Progenitor cell of endocrine pancreas (in vitro differentiated cells): ENCODE measurements at regions not wholly inside any gene's neighbourhood (a gene's known extent, or its start where the extent isn't known, plus 50 kb on each side); places are given as distances from the start of the nearest gene placed in this dataset.

Experiments used
- DNase-seq: peaks from one replicate; pipeline ENCODE4 v3.0.0; 2021; ENCODE audit warnings: low spot score; ENCODE audit not compliant: unreplicated experiment
- H3K27ac Mint-ChIP-seq: 2 replicates; pipeline ENCODE4 v1.8.0; 2021; ENCODE audit warnings: mild to moderate bottlenecking, moderate library complexity, mixed read lengths
- H3K27me3 Mint-ChIP-seq: 2 replicates; pipeline ENCODE4 v1.8.0; 2021; ENCODE audit warnings: mixed read lengths
- H3K36me3 Mint-ChIP-seq: 2 replicates; pipeline ENCODE4 v1.8.0; 2022; ENCODE audit warnings: mixed read lengths; ENCODE audit not compliant: insufficient read depth
- H3K4me1 Mint-ChIP-seq: 2 replicates; pipeline ENCODE4 v1.8.0; 2021; ENCODE audit warnings: low read depth, mixed read lengths
- H3K4me3 Mint-ChIP-seq: 2 replicates; pipeline ENCODE4 v1.8.0; 2021; ENCODE audit warnings: low read depth, mild to moderate bottlenecking, moderate library complexity, mixed read lengths
- H3K9me3 Mint-ChIP-seq: 2 replicates; pipeline ENCODE4 v1.8.0; 2021; ENCODE audit warnings: low read depth, mixed read lengths
- CTCF ChIP-seq: fragments of 200-600 bp; sonication (generic); IDR thresholded peaks from one replicate; pipeline ENCODE4 v1.5.0; 2021; ENCODE audit warnings: antibody characterized with exemption, mild to moderate bottlenecking; ENCODE audit not compliant: unreplicated experiment

- H3K36me3 Mint-ChIP-seq = no peaks in the 10 kb centered on the region
- TF ChIP-seq CTCF = no peak
- no peaks in the 10 kb centered on the region for H3K9me3 Mint-ChIP-seq
- H3K4me1 Mint-ChIP-seq = no peaks in the 10 kb centered on the region
- H3K4me3 Mint-ChIP-seq = no peak overlapping the region
- DNase-seq = no peak
- peaks cover 41% of the 10 kb centered on the region for H3K27me3 Mint-ChIP-seq
- no peak overlapping the region for H3K27ac Mint-ChIP-seq
These were observed 257.3 kb downstream of the RBFOX3 start for GRCh38 chr17:79353548-79353947.

- H3K27ac Mint-ChIP-seq = no peak overlapping the region
- no peak for DNase-seq
- H3K27me3 Mint-ChIP-seq = peaks cover 44% of the 10 kb centered on the region
- TF ChIP-seq CTCF = no peak
- H3K4me1 Mint-ChIP-seq = no peaks in the 10 kb centered on the region
- no peaks in the 10 kb centered on the region for H3K9me3 Mint-ChIP-seq
- H3K4me3 Mint-ChIP-seq = no peak overlapping the region
- H3K36me3 Mint-ChIP-seq = no peaks in the 10 kb centered on the region
These were observed 257.8 kb downstream of the RBFOX3 start for GRCh38 chr17:79353016-79353415.

GRCh38 chr17:79350533-79350932, 260.3 kb downstream of the RBFOX3 start:
- no peak overlapping the region for H3K4me3 Mint-ChIP-seq
- no peak for TF ChIP-seq CTCF
- peaks cover 2% of the 10 kb centered on the region for H3K9me3 Mint-ChIP-seq
- H3K27ac Mint-ChIP-seq = no peak overlapping the region
- no peak for DNase-seq
- H3K4me1 Mint-ChIP-seq = no peaks in the 10 kb centered on the region
- no peaks in the 10 kb centered on the region for H3K36me3 Mint-ChIP-seq
- peaks cover 53% of the 10 kb centered on the region for H3K27me3 Mint-ChIP-seq

- DNase-seq = no peak
- no peak overlapping the region for H3K27ac Mint-ChIP-seq
- H3K36me3 Mint-ChIP-seq = no peaks in the 10 kb centered on the region
- peaks cover 8% of the 10 kb centered on the region for H3K9me3 Mint-ChIP-seq
- H3K4me1 Mint-ChIP-seq = no peaks in the 10 kb centered on the region
- peaks cover 54% of the 10 kb centered on the region for H3K27me3 Mint-ChIP-seq
- TF ChIP-seq CTCF = no peak
- no peak overlapping the region for H3K4me3 Mint-ChIP-seq
These were observed 261.1 kb downstream of the RBFOX3 start for GRCh38 chr17:79349506-79350400.

- H3K4me3 Mint-ChIP-seq = no peak overlapping the region
- H3K4me1 Mint-ChIP-seq = no peaks in the 10 kb centered on the region
- no peak overlapping the region for H3K27ac Mint-ChIP-seq
- no peak for DNase-seq
- H3K27me3 Mint-ChIP-seq = peaks cover 43% of the 10 kb centered on the region
- no peaks in the 10 kb centered on the region for H3K36me3 Mint-ChIP-seq
- TF ChIP-seq CTCF = no peak
- peaks cover 9% of the 10 kb centered on the region for H3K9me3 Mint-ChIP-seq
These were observed 267.8 kb downstream of the ENGASE start for GRCh38 chr17:79342376-79342775.
